Fibroblast of peridontal ligament (primary cell): ENCODE measurements at regions not wholly inside any gene's neighbourhood (a gene's known extent, or its start where the extent isn't known, plus 50 kb on each side); places are given as distances from the start of the nearest gene placed in this dataset.
"Not testable (repeated sequence)": the region's sequence is repeated elsewhere in the genome, so short reads cannot be mapped to it uniquely, and the experiment has no call there.

Experiments used
- DNase-seq: peaks from one replicate; pipeline ENCODE4 v3.0.0-alpha.2; 2010; ENCODE audit errors: extremely low read depth

DNA sequence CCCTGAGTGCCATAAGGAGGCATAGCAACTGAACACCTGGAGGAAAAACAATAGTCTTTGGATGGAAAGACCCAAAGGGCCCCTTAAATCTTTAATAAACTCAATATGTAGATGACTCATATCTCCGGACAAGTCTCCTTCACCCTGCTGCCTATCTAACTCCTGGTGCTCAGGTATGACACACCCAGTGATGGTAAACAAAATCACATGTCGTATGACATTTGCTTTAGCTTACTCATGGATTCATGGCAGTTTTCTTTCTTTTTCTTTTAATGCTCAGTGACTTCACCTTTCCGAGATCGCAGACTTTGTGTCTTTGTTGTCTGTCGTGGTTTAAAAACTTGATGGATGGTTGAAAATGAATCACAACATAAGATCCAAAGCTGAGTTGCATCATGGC lies 208.5 kb upstream of the PROX1 start:
- no peak for DNase-seq

DNA sequence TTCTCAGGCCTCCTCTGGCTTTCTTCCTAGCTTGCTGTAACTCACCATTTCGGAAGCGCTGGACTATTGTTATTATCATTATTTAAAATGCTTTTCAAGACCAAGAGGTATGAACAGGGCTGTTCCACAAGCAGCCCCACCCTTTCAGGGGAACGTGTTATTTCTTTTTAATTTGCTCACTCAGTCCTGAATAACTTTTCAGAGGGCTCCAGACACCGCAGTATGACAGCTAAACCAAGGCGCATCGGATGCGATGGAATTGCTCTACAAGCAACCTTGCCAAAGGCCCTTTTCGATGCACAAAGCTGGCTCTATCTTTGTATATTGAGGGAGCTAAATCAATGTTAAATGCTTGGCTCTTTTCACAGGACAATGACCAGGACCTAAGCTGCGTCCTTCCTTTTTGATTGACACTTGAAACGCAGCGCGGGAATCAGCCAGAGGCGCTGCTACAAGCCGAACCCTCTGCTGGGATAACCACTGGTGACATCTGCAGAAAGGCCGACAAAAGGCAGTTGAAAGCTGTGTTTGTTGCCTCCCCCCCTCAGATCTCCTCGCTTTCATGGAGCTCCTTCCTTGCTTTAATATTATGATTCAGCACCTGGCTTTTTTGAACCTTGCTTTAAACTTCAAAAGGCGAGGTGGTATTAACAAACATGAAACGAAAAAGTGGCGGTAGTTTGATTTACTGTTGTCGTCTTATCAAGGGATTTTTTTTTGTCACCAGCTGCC lies 204.7 kb upstream of the PROX1 start:
- no peak for DNase-seq

GRCh38 chr1:213783893-213784292 lies 203.9 kb upstream of the PROX1 start:
- DNase-seq, result no peak

DNA sequence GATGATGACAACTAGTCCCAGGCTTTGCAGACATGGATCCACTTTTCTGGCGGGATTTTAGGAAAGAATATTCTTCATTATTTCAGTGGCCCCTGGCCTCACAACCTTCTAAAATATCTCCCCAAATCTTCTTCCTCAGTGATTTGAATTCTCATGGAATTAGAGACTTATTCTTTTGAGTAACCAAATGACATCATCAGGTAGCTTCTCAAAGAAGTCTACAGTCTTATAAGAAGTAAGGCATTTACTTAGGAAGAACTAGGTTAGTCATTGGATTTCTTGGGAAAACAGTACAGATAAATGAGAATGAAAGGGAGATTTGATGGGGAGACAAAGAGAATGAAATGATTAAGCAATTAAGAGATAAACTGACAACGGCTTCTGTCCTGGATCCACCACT lies 201.1 kb upstream of the PROX1 start:
- no peak for DNase-seq

DNA sequence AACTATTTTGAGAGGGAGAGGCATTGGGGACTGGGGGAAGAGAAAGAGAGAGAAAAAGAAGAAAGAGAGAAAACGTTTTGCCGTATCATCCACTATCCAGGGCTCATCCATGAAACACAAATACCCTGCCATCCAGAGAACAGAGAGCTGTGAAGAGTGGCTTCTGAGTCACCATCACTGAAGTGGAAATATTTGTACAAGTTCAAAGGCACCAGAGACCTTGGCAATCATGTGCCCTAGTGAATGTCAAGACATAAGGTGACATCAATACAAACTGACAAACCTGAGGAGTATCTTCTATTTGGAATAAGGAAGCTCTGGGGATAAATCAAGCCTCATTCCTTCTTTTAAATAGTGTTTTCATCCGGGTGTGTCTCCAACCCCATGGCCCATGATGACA lies 197.2 kb upstream of the PROX1 start:
- no peak for DNase-seq

- DNase-seq, result no peak
Measured at GRCh38 chr1:213793482-213794067, 194.2 kb upstream of the PROX1 start.

- no peak for DNase-seq
Measured at GRCh38 chr1:213796525-213796924, 191.2 kb upstream of the PROX1 start.

DNA sequence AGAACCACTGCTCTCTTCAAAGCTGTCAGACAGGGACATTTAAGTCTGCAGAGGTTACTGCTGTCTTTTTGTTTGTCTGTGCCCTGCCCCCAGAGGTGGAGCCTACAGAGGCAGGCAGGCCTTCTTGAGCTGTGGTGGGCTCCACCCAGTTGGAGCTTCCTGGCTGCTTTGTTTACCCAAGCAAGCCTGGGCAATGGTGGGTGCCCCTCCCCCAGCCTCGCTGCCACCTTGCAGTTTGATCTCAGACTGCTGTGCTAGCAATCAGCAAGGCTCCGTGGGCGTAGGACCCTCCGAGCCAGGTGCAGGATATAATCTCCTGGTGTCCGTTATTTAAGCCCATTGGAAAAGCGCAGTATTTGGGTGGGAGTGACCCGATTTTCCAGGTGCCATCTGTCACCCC lies 179.5 kb upstream of the PROX1 start:
- not testable (repeated sequence) for DNase-seq

DNA sequence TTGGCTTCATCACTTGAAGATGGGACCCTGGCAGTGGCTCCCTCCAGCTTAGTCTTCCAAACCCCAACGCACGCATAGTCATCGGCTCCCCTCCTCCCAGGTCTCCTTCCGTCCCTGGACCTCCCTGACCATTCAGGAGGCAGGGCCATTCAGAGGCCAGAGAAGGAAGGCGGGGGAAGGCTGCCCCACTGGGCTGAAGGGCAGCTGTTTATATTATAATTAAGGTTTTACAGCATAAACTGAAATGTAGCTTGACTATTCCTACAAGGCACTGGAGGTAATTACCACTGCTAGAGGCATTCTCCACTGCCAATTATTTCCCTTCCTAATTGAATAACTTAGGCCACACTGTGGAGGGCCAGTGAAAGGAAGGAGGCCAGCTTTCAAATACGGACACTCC lies 170.6 kb upstream of the PROX1 start:
- DNase-seq, result no peak

- DNase-seq, result no peak
Measured at GRCh38 chr1:213820362-213821149, 167.2 kb upstream of the PROX1 start.

GRCh38 chr1:213821175-213821942 lies 166.4 kb upstream of the PROX1 start:
- DNase-seq, result no peak

GRCh38 chr1:213821943-213822334 lies 165.8 kb upstream of the PROX1 start:
- no peak for DNase-seq

DNA sequence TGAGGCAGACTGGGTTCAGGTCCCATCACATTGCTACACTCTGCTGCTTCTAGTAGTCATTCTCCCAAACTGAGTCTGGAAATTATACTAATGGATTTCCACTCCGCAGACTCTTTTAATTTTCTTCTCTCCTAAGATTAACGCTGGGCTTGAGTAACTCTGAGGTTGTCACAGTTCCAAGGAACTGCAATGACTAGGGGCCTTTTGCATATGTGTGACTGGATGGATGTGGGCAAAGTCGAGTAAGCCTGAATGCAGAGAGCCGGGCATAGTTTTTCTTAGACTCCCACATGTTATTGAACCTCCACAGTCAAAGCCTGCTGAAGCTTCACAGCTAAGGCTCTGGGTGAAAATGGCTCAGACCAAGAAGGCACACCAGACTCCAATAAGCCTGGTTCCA lies 160.9 kb upstream of the PROX1 start:
- DNase-seq, result no peak

DNA sequence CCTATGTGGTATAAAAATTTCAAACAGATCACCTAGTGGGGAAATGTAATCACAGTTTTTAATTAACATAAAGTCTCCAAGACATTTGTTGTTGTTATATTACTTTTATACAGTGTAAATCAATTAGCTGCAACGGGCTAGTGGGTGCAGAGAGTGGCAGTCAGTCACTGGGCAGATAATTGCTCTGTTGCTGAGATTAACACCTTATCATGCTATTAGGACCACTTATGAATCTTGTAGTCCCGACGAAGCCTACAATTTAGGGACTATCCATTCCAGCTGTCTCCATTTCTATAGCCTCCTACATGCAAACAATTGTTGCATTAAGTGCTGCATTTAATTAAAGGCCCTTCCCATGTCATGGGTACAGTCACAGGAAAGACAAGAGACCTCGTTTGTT lies 158.9 kb upstream of the PROX1 start:
- DNase-seq, result no peak

DNA sequence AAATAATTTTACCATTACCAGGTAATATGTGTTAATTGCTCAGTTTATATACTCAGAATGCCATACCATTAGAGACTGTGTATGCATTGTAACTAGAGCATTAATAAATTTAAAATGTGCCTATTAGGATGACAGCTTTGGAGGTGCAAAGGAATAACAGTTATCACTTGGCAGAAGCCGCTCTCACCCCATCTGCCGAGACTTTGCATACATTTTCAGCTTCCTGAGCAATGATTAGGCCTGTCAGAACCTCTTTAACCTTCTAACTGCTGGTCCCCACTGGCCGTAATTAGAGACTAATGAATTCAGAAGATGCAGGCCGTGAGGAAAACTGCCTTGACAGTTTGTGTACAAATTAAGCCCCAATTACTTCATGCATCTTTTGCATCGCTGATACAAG lies 158.0 kb upstream of the PROX1 start:
- no peak for DNase-seq

GRCh38 chr1:213830371-213830770 lies 157.4 kb upstream of the PROX1 start:
- no peak for DNase-seq

- no peak for DNase-seq
Measured at GRCh38 chr1:213840575-213840974, 147.2 kb upstream of the PROX1 start.

DNA sequence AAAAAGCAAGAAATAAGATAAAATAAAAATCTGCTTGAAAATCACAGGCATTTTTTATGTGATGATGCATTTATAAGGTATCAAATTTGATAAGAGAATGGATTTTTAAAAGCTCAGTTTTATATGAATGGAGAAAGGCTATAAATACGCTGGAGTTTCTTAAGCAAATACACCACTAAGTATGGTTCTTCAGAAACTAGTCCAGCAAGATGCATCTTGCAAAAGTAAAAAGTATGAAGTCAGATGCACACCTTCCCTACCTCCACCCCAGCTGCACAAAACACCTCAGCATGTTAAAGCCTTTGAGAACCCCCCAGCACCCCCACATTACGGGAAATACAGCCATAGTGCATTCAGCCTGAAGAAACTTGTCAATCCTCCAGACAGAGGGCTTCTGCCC lies 143.1 kb upstream of the PROX1 start:
- no peak for DNase-seq

DNA sequence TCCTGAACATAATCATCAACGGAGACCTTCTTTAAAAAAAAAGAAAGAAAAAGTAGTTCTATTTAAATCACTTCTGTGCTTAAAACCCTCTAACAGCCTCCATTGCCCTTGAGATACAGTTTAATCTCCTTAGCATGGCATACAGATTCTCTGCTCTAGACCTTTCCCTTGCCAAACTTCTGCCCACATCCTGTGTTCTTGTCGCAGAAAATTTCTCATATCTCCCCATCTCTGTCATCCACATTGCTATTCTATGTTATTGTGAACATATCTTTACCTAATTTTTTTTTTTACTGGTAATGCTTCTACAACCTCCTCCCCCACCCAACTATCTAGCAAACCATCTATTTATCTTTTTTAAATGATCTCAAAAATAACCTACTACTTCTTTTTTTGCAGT lies 135.7 kb upstream of the PROX1 start:
- no peak for DNase-seq

GRCh38 chr1:213858581-213858980 lies 129.2 kb upstream of the PROX1 start:
- no peak for DNase-seq

DNA sequence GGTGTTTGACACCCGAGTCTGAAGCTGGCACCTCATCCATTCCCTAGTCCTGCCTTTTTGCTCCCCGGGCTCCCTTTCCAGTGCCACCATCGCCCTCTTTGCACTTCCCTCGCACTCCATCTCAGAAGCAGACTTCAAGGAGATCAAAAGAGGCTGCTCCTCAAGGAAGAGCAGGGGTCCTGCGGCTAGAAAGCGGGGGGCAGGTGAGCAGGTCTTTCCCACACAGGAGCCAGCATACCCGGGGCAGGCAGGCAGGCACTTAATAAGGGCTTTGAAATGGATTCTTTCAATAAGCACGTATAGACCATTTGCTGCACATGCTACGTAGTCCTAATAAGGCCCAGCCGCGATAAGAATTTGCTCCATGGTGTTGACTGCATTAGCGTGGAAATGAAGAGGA lies 125.9 kb upstream of the PROX1 start:
- DNase-seq, result no peak

GRCh38 chr1:213864091-213864490 lies 123.7 kb upstream of the PROX1 start:
- DNase-seq, result no peak
